H1 (cell line): ENCODE measurements at regions not wholly inside any gene's neighbourhood (a gene's known extent, or its start where the extent isn't known, plus 50 kb on each side); places are given as distances from the start of the nearest gene placed in this dataset.

ENCODE experiments used
- CTCF ChIA-PET: fragments of 300-600 bp; sonication (Branson Sonifier 250); formaldehyde crosslinking; loops from one replicate; lab custom pipeline; 2021; ENCODE audit not compliant: partially characterized antibody; lab: Charles Lee
- POLR2A ChIA-PET: fragments of 300-600 bp; sonication (Branson Sonifier 250); formaldehyde crosslinking; loops from one replicate; lab custom pipeline; 2021; ENCODE audit warnings: inconsistent platforms; ENCODE audit not compliant: partially characterized antibody; lab: Charles Lee
- DNase-seq, 2 experiments: peaks; one replicate each; pipeline versions ENCODE4 v3.0.0 to v3.0.0-alpha.2; 2010 to 2022; ENCODE audit warnings: low spot score in 2 of 2, low read depth in 1 of 2, mixed read lengths in 1 of 2
- FAIRE-seq: peaks from 2 replicates; lab custom pipeline; 2011; peaks lifted over from hg19 to GRCh38; lab: Jason Lieb, UNC
- H2AFZ ChIP-seq: 2 replicates; pipeline ENCODE4 v1.8.1; 2012; ENCODE audit warnings: low read length, inconsistent platforms
- H2AK5ac ChIP-seq: 2 replicates; pipeline ENCODE4 v1.6.1; 2013; ENCODE audit warnings: low read depth, low read length
- H2BK120ac ChIP-seq: replicated peaks from 2 replicates; pipeline ENCODE3; 2013; ENCODE audit warnings: low read depth, low read length, inconsistent platforms
- H2BK12ac ChIP-seq: 2 replicates; pipeline ENCODE4 v1.6.1; 2013; ENCODE audit warnings: low read depth, low read length
- H2BK15ac ChIP-seq: 2 replicates; pipeline ENCODE4 v1.6.1; 2013; ENCODE audit warnings: low read length
- H2BK20ac ChIP-seq: 2 replicates; pipeline ENCODE4 v1.6.1; 2013; ENCODE audit warnings: low read length
- H2BK5ac ChIP-seq: 2 replicates; pipeline ENCODE4 v1.6.1; 2013; ENCODE audit warnings: low read depth, low read length
- H3K14ac ChIP-seq: 2 replicates; pipeline ENCODE4 v1.6.1; 2013; ENCODE audit warnings: inconsistent platforms; ENCODE audit not compliant: insufficient read length
- H3K18ac ChIP-seq: 2 replicates; pipeline ENCODE4 v1.6.1; 2013; ENCODE audit warnings: low read length; ENCODE audit errors: extremely low read depth
- H3K23ac ChIP-seq: 2 replicates; pipeline ENCODE4 v1.6.1; 2013; ENCODE audit warnings: inconsistent platforms; ENCODE audit not compliant: insufficient read length
- H3K23me2 ChIP-seq: 2 replicates; pipeline ENCODE4 v1.6.1; 2013; ENCODE audit warnings: low read depth, low read length
- H3K27ac ChIP-seq: 2 replicates; pipeline ENCODE4 v1.6.1; 2011; ENCODE audit warnings: low read depth, low read length, inconsistent platforms
- H3K27me3 ChIP-seq, 4 experiments: replicated peaks in 1 of 4; 1 replicate in 1 of 4; 2 replicates in 3 of 4; pipeline versions ENCODE4 v1.6.1 to v1.8.1; 2011 to 2013; ENCODE audit warnings: low read length in 3 of 4, mild to moderate bottlenecking in 3 of 4, inconsistent platforms in 2 of 4, mixed read lengths in 2 of 4, moderate library complexity in 1 of 4; ENCODE audit not compliant: control insufficient read depth in 3 of 4, insufficient read depth in 3 of 4; ENCODE audit errors: extremely low read depth in 1 of 4
- H3K36me3 ChIP-seq, 4 experiments: 2 replicates each; pipeline versions ENCODE4 v1.6.1 to v1.8.1; 2011 to 2013; ENCODE audit warnings: mild to moderate bottlenecking in 4 of 4, low read length in 3 of 4, moderate library complexity in 2 of 4, control low read depth in 1 of 4, inconsistent platforms in 1 of 4; ENCODE audit not compliant: insufficient read depth in 4 of 4, control insufficient read depth in 2 of 4
- H3K4ac ChIP-seq: replicated peaks from 2 replicates; pipeline ENCODE3; 2013; ENCODE audit warnings: low read length, low read depth, mixed read lengths, inconsistent platforms; ENCODE audit not compliant: insufficient read length
- H3K4me1 ChIP-seq, 4 experiments: replicated peaks in 1 of 4; 1 replicate in 1 of 4; 2 replicates in 3 of 4; pipeline versions ENCODE4 v1.6.1 to v1.8.1; 2011 to 2013; ENCODE audit warnings: low read length in 3 of 4, inconsistent platforms in 2 of 4, mixed read lengths in 1 of 4; ENCODE audit not compliant: insufficient read depth in 4 of 4, control insufficient read depth in 3 of 4
- H3K4me2 ChIP-seq, 2 experiments: 2 replicates each; pipeline versions ENCODE4 v1.6.1 to v1.8.1; 2011 to 2013; ENCODE audit warnings: low read depth in 2 of 2, low read length in 2 of 2, control low read depth in 1 of 2, inconsistent platforms in 1 of 2, mild to moderate bottlenecking in 1 of 2; ENCODE audit not compliant: insufficient read depth in 1 of 2
- H3K4me3 ChIP-seq, 4 experiments: fragments of 200-600, 300-600 bp in 1 of 4; sonication (generic), shearing (Covaris generic), sonication (Bioruptor Twin) in 1 of 4; 2 replicates each; pipeline versions ENCODE4 v1.5.1 to v1.8.1; 2011 to 2016; ENCODE audit warnings: low read length in 4 of 4, low read depth in 3 of 4, control low read depth in 2 of 4, inconsistent platforms in 2 of 4, mild to moderate bottlenecking in 2 of 4, mixed read lengths in 1 of 4, moderate library complexity in 1 of 4; ENCODE audit not compliant: insufficient read depth in 2 of 4; ENCODE audit errors: extremely low read depth in 1 of 4
- H3K56ac ChIP-seq: replicated peaks from 2 replicates; pipeline ENCODE3; 2013; ENCODE audit warnings: low read depth, mild to moderate bottlenecking, mixed read lengths, low read length, inconsistent platforms; ENCODE audit not compliant: insufficient read length
- H3K79me1 ChIP-seq: 2 replicates; pipeline ENCODE4 v1.6.1; 2013; ENCODE audit warnings: low read depth, low read length, control low read depth
- H3K79me2 ChIP-seq, 2 experiments: 2 replicates each; pipeline versions ENCODE4 v1.6.1 to v1.8.1; 2012 to 2013; ENCODE audit warnings: low read length in 2 of 2, mild to moderate bottlenecking in 2 of 2, inconsistent platforms in 1 of 2; ENCODE audit not compliant: insufficient read depth in 2 of 2, control insufficient read depth in 1 of 2
- H3K9ac ChIP-seq, 4 experiments: replicated peaks in 1 of 4; 1 replicate in 1 of 4; 2 replicates in 3 of 4; pipeline versions ENCODE4 v1.6.1 to v1.8.1; 2011 to 2013; ENCODE audit warnings: low read depth in 3 of 4, low read length in 3 of 4, control low read depth in 2 of 4, mild to moderate bottlenecking in 2 of 4, moderate library complexity in 2 of 4, inconsistent platforms in 1 of 4; ENCODE audit errors: extremely low read depth in 1 of 4
- H3K9me3 ChIP-seq, 2 experiments: 2 replicates each; pipeline versions ENCODE4 v1.6.1 to v1.8.1; 2012 to 2013; ENCODE audit warnings: mild to moderate bottlenecking in 2 of 2, moderate library complexity in 2 of 2, control low read depth in 1 of 2, inconsistent platforms in 1 of 2, low read depth in 1 of 2, low read length in 1 of 2, mixed read lengths in 1 of 2; ENCODE audit not compliant: insufficient read depth in 2 of 2
- H4K20me1 ChIP-seq, 2 experiments: replicated peaks in 1 of 2; 2 replicates each; pipeline versions ENCODE3 to v1.8.1; 2011 to 2013; ENCODE audit warnings: inconsistent platforms in 2 of 2, low read length in 2 of 2, mild to moderate bottlenecking in 1 of 2; ENCODE audit not compliant: insufficient read depth in 2 of 2, control insufficient read depth in 1 of 2
- H4K5ac ChIP-seq: 2 replicates; pipeline ENCODE4 v1.6.1; 2013; ENCODE audit warnings: low read length, low read depth, mixed read lengths, inconsistent platforms; ENCODE audit not compliant: insufficient read length
- H4K8ac ChIP-seq: 2 replicates; pipeline ENCODE4 v1.8.0; 2013; ENCODE audit warnings: mild to moderate bottlenecking, moderate library complexity, low read length, inconsistent platforms; ENCODE audit not compliant: insufficient read depth; ENCODE audit errors: extremely low read depth
- H4K91ac ChIP-seq: replicated peaks from 2 replicates; pipeline ENCODE3; 2013; ENCODE audit warnings: low read length, mixed read lengths, inconsistent platforms; ENCODE audit not compliant: insufficient read length
- HDAC2 ChIP-seq, 2 experiments: fragments of 300-600 bp in 1 of 2; sonication (generic) in 1 of 2; IDR thresholded peaks; 2 replicates each; pipeline ENCODE4 v1.6.1; 2011 to 2012; ENCODE audit warnings: low read depth in 2 of 2, low read length in 2 of 2, mild to moderate bottlenecking in 2 of 2, moderate library complexity in 2 of 2, borderline replicate concordance in 1 of 2, inconsistent platforms in 1 of 2
- HDAC6 ChIP-seq: IDR thresholded peaks from one replicate; pipeline ENCODE4 v1.7.1; 2012; ENCODE audit warnings: low read depth, mild to moderate bottlenecking, inconsistent platforms, low read length, moderate library complexity
- KDM5A ChIP-seq: fragments of 200-600 bp; IDR thresholded peaks from 2 replicates; pipeline ENCODE4 v1.7.1; 2012; ENCODE audit warnings: mild to moderate bottlenecking, low read length, inconsistent platforms, mixed read lengths
- YY1 ChIP-seq: IDR thresholded peaks from 2 replicates; pipeline ENCODE4 v1.6.1; 2011; ENCODE audit warnings: low read depth, mild to moderate bottlenecking, low read length
- WGBS, 2 experiments: shearing (Covaris generic) in 1 of 2; methylation state at CpG; one replicate each; pipeline versions ENCODE4 v1.1.6 to v1.1.7; 2013 to 2015; ENCODE audit warnings: low lambda C conversion rate in 2 of 2, mixed read lengths in 2 of 2, inconsistent platforms in 1 of 2, low coverage in 1 of 2, missing lambda C conversion rate in 1 of 2; ENCODE audit not compliant: insufficient replicate concordance in 2 of 2, insufficient coverage in 1 of 2, insufficient read length in 1 of 2; ENCODE audit errors: extremely low coverage in 1 of 2, missing lambda C conversion rate in 1 of 2; 5-methylcytosine and 5-hydroxymethylcytosine counted together

GRCh38 chr1:34618381-34618780 lies 136.5 kb upstream of the GJB5 start:
- Histone ChIP-seq H3K23me2 (no peaks in the 10 kb centered on the region), H2BK20ac (no peak overlapping the region), H3K79me2 (no peaks in the 10 kb centered on the region), H4K91ac (no peak overlapping the region), H3K9me3 (no peaks in the 10 kb centered on the region), H3K27ac (no peak overlapping the region), H3K14ac (no peak overlapping the region), H2AFZ (no peak overlapping the region), H3K79me1 (no peaks in the 10 kb centered on the region), H3K27me3 (no peaks in the 10 kb centered on the region; a peak in 2 of 7 replicates), H3K9ac (no peak overlapping the region), H3K4ac (no peak overlapping the region), H3K56ac (no peak overlapping the region), H2AK5ac (no peak overlapping the region), H3K4me3 (no peak overlapping the region), H3K4me2 (no peak overlapping the region), H3K23ac (no peak overlapping the region), H2BK15ac (no peak overlapping the region), H3K36me3 (no peaks in the 10 kb centered on the region), H3K4me1 (no peaks in the 10 kb centered on the region), H3K18ac (no peak overlapping the region), H2BK12ac (no peak overlapping the region), H4K5ac (no peak overlapping the region), H4K8ac (no peak overlapping the region), H2BK5ac (no peak overlapping the region), H2BK120ac (no peak overlapping the region), H4K20me1 (no peaks in the 10 kb centered on the region)
- ChIA-PET CTCF (interaction anchor here (0.9 to 5.2 kb wide), 7 partner anchors 14 to 306 kb away, joined by 3 to 18 read pairs (median 4); no protein-coding TSS in a partner anchor), POLR2A (no interaction called here)
- TF ChIP-seq KDM5A = no peak
- no peak for TF ChIP-seq YY1
- no peak for TF ChIP-seq HDAC6
- no peak for TF ChIP-seq HDAC2 (IDR thresholded peaks at IDR 0.05; ENCODE audit: borderline replicate concordance in 1 of 2, low read depth in 2 of 2, low read length in 2 of 2)
- FAIRE-seq (no peak), DNase-seq (no peak)
- WGBS, 2 experiments = 44% methylated on average over 3 of the region's 3 CpGs; no CpG with 5 or more reads in 1 of the 2 experiments
